Head of caudate nucleus (tissue), 42 donors: ENCODE measurements at regions not wholly inside any gene's neighbourhood (a gene's known extent, or its start where the extent isn't known, plus 50 kb on each side); places are given as distances from the start of the nearest gene placed in this dataset.
A peak's percentile ranks its signal among the peaks of the same experiment; 100 is the strongest.
"Not testable (repeated sequence)": the region's sequence is repeated elsewhere in the genome, so short reads cannot be mapped to it uniquely, and the experiment has no call there.

Source experiments
- DNase-seq, 42 donors: peaks; one replicate each; pipeline versions ENCODE4 v3.0.0 to v3.0.0-alpha.2; 2020 to 2021; ENCODE audit warnings: mixed read lengths in 7 of 42
- intact Hi-C: fragments of 100-400 bp; cut with DNase I; formaldehyde crosslinking; loops from one replicate; pipeline ENCODE4 v1.15.0; 2022

DNA sequence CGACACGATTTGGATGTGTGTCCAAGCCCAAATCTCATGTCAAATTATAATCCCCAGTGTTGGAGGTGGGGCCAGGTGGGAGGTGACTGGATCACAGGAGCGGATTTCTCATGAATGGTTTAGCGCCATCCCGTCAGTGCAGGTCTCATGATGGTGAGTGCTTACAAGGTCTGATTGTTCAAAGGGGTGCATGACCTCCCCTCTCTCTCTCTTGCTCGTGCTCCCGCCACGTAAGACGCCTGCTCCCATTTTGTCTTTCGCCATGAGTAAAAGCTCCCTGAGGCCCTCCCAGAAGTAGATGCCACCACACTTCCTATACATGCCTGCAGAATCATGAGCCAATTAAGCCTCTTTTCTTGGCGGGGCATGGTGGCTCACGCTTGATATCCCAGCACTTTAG, 71.5 kb upstream of the NANOS1 start:
- intact Hi-C loops, result no loop called here
- peak in 4 of 42 donors; percentile 3 to 36 (median 20) for DNase-seq

DNA sequence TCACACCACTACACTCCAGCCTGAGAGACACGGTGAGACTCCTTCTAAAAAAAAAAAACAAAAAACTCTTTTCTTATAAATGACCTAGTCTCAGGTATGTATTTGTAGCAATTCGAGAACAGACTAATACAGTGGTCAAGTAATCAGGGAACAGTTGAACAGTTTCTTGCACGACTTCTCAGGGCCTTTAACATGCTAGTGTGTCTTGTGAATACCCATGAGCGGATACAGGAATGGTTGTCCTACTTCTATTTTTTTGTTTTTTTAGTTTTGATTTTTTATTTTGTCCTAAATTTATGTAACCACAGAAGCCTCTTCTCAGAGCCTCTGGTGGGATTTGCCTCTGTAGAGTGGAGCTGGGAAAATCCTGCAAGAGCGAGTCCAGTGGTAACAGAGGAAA, 71.0 kb upstream of the NANOS1 start:
- intact Hi-C loops, result no loop called here
- DNase-seq, result peak in 3 of 42 donors; percentile 3 to 29 (median 26)

DNA sequence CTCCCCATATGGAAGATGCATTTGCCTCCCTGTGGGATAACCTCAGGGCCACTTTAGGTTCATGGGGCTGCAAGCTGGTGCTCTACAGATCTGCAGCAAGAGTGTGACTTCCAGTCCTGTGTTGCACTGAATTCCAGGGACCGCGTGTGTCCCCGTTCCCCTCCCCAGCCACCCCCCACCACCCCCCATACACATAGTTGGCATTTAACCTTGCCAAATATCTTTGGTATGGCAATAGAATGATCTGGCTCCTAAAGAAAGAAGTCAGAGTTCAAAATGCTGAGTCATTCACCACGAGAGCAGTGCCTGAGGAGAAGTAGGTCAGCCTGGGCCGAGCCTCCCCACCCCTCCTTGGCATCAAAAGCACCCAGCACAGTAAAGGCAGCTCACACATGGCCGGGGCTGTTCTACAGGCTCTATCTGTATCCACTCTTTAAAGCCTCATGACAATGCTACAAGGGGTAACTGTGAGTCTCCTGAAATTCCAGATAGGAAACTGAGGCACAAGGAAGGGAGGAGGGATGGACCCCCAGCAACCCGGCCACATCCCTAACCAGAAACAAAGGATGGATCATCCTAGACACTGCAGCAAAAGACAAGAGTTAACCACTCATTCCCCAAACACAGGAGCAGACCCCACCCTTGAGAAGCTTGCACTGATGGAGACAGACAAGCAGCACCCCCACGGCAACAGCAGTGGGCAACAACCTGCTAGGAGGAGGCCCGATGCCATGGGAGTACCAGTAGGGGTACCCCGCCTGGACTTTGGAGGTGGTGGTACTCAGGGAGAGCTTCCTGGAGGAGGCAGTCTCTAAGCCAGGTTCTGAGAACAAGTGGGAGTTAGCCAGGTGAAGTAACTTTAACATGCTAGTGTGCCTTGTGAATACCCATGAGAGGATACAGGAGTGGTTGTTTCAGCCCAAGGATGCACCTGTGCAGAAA, 70.3 kb upstream of the NANOS1 start:
- intact Hi-C loops, result no loop called here
- DNase-seq, result peak in 15 of 42 donors; percentile 20 to 70 (median 42)

DNA sequence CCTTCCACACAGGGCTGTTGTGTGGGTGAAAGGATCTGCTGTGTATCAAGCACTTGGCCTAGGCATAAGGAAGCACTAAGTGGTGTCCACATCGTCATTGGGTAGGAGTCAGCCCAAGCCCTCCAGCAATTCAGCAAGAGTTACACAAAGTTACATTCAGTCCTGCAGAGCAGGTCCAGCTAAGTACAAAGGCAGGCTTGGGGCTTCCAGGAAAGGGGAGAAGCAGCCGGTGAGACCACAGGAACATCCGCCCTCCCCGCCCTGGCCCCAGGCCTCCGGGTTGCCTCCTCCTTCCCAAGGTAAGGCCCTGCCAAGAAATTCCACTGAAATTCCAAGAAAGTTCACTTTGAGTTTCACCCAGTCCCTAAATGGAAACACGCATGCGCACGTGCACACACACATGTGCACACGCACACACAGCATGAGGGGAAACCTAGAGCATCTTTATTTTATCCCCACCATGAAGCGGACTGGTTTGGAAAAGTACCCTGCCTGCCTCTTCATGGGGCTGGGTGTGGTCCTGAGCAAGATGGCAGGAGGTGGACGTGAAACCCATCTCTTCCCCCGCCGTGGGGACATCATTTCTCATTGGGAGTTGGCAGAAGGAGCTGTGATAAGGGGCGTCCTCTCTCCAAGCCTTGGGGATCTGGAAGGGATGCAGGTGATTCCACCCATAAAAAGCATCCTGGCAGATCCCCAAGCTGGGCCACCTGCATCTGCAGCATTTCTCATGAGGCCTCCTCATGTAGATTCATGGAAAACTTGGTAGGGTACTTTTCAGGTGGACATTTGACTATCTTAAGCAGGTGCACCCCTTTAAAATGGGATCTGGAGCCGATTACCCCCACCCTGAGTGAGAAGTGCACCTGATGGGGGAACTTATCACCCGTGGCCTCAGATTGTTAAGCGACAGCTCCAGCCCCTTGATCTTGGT, 69.1 kb upstream of the NANOS1 start:
- peak in 3 of 42 donors; percentile 6 to 23 (median 13) for DNase-seq
- intact Hi-C loops, result no loop called here

DNA sequence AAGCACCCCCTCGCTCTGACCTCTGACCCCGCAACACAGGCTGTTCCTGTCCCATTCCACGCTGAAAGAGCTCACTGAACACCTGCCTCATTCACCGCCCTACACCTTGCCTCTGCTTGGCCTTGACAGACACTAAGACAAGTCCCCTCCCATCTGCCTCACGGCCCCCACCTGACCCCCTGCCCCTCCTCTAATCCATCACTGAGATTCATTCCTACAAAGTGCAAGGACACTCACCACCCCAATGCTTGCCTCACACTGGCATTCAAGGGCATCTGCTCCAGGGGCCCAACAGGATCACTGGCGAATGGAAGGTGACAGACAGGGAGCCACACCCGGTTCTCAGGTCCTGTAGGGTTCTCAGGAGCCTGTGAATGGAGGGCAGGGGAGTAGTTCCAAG, 68.1 kb upstream of the NANOS1 start:
- intact Hi-C loops, result no loop called here
- DNase-seq, result peak in 1 of 42 donors; percentile 1

DNA sequence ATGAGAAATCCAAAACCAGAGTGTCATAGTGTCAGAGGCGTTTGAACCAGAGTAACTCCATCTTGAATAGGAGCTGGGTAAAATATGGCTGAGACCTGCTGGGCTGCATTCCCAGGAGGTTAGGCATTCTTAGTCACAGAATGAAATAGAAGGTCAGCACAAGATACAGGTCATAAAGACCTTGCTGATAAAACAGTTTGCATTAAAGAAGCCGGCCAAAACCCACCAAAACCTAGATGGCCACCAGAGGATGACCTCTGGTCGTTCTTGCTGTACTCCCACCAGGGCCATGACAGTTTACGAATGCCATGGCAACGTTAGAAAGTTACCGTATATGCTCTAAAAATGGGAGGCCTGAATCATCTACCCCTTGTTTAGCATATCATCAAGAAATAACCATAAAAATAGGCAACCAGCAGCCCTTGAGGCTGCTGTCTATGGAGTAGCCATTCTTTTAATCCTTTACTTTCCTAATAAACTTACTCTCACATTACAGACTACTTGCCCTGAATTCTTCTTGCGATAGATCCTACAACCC, 67.1 kb upstream of the NANOS1 start:
- intact Hi-C loops, result not testable (repeated sequence)
- DNase-seq, result peak in 2 of 42 donors; percentile 1 to 10

DNA sequence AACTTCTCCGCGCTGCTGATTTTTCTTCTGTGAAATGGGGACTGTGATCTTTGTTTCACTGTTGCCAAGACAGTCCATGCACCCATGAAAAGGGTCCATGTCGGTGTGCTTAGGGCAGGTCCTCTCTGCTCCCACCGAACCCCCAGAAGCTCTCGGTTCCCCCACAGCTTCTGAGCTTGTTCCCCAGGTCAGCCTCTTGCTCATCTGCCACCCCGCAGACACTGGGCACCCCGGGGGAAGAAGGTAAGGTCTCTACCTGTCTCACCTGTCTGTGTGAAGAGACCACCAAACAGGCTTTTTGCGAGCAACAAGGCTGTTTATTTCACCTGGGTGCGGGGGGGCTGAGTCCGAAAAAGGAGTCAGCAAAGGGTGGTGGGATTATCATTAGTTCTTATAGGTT, 66.2 kb upstream of the NANOS1 start:
- intact Hi-C loops, result no loop called here
- peak in 2 of 42 donors; percentile 8 to 13 for DNase-seq

DNA sequence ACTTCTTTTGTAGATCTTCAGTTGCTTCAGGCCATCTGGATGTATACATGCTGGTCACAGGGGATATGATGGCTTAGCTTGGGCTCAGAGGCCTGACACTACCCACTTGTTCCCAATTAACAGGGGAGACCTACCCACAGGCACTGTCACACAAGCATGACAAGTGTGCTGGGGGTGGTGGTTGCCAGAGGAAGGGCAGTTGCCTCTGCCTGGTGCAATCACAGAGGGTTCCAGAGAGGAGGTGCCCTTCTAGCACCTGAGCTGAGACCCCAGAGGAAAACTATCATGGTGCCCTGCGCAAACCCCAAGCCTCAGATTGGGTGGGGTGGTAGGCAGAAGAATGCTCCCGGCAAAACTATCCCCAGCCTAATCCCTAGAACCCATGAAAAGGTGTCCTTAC, 65.6 kb upstream of the NANOS1 start:
- intact Hi-C loops, result no loop called here
- peak in 1 of 42 donors; percentile 1 for DNase-seq

DNA sequence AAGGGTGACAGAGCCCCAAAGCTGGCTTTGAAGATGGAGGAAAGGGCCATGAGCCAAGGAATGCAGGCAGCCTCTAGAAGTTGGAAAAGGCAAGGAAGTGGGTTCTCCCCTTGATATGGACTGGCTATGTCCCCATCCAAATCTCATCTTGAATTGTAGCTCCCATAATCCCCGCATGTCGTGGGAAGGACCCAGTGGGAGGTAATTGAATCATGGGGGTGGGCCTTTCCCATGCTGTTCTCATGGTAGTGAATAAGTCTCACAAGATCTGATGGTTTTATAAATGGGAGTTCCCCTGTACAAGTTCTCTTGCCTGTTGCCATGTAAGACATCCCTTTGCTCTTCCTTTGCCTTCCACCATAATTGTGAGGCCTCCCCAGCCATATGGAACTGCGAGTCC, 65.0 kb upstream of the NANOS1 start:
- DNase-seq, intact Hi-C loops: not testable (repeated sequence)

DNA sequence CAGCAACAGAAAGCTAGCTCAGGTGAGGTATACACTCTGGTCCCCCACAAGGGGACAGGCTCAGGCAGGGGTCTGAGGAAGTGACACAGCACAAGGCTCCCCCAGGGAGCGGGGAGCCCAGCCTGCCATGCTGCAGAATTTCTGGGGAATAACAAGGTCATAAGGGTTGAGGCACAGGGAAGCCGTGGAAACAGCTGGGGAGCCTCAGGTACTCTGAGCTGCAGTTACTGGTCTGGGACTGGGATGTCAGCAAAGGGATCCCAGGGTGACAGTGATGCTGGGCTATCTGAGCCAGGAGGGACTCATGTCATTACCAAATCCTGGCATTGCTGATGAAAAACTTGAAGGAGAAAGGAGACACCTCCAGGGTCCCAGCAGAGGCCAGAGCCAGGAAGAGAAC, 64.4 kb upstream of the NANOS1 start:
- intact Hi-C loops, result no loop called here

DNA sequence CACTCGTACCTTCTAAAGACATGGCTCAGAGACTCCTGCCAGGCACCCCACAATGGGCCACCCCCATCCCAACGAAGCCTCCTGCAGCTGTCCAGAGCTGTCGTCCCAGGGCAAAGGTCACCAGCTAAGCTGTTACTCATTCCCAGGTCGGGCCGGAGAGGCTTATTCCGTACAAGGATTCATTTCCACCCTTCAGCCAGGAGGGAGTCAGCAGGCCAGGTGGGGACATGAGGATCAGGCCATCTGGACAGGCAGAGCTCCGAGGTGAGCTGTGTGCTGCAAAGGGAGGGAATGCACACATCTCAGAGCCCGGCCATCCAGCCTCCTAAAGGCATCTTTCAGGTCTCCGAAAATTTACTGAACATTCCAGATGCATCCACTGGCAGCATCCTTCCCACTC, 63.9 kb upstream of the NANOS1 start:
- DNase-seq, result peak in 1 of 42 donors; percentile 13
- intact Hi-C loops, result no loop called here

More for the DNA sequence above, 64.4 kb upstream of the NANOS1 start:
- peak in 1 of 42 donors; percentile 1 for DNase-seq

DNA sequence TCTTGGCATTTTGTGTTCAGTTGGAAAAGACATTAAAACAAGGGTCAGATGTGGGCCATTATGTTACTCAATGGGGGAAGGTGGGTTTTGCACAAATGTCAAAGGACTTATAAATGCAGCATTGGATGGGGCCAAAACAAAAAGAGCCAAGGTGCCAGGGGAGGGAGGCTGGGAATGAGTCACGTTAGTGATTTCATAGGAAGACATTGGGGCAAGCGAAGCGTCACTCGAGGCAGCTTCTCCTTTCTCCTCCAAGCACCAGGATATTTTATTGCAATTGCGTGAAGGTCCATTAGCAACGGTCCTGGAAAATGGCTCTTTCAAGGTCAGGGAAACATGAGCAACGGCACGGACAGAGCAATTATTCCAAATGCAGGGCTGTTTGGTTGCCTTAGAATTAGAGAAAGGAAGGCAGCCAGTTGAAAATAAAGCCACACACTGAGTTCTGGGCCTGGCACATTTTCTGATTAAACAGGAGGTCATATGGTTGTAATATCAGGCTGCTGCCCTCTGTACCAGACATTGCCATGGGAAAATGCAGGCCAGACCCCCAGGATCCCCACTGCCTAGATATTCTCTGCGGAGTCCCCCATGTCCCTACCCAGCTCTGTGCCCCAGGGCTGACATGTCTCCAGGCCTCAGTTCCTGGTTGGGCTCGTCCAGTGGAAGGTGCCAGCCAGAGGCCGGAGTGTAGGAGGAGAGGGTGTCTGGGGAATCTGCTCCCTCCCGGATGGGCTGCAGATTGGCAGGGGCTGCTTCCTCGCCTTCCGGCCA, 63.3 kb upstream of the NANOS1 start:
- DNase-seq, result peak in 2 of 42 donors; percentile 15 to 23
- intact Hi-C loops, result no loop called here

DNA sequence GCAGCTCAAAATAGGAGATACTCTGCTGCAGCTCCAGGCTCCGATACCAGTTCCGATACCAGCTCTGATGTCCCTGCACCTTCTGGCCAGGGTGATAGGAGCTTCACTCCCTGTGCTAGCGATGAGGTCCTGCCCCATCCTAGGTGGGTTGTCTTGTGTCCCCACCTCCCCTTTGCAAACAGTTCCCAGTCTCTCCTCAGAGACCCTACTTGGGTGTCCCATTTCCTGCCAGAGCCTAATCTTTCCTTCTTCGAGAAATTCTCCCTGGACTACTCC, 62.7 kb upstream of the NANOS1 start:
- DNase-seq, result no peak
- intact Hi-C loops, result no loop called here

DNA sequence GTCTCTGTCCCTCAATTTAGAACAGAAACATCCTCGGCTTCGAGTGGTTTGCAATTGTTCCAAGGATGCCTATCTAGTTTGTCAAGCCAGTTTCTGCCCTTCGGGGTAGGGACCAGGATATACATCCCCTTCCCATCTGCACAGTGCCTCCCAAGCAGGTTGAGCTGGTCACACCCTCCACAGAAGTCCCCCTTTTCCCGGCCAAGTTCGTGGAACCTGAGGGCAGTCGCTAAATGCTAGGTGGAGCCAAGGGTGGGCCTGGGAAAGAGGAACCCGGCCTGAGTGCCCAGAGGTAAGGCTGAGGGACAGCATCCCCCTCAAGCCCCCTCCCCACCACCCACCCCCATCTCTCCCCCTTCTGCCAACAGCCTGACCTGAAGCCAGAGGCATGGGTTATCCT, 62.4 kb upstream of the NANOS1 start:
- no peak for DNase-seq
- intact Hi-C loops, result no loop called here

DNA sequence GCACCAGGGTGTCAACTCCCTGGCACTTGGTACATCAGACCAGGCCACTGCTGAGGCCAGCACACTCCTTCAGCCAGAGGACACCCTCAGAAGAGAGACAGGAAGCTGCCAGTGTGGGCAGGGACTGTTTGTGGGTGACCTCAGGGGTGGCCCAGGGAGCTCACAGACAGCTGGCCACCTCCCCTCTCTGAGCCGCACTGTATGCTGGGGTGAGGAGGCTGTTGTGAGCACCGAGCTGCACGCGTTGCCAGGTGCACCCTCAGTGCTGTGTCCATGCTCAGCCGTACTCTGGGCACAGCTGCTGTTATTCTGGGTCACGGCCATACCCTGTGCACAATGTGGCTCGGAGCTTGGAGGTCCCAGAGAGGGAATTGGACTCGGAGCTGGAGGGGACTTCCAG, 61.5 kb upstream of the NANOS1 start:
- no peak for DNase-seq
- intact Hi-C loops, result no loop called here

DNA sequence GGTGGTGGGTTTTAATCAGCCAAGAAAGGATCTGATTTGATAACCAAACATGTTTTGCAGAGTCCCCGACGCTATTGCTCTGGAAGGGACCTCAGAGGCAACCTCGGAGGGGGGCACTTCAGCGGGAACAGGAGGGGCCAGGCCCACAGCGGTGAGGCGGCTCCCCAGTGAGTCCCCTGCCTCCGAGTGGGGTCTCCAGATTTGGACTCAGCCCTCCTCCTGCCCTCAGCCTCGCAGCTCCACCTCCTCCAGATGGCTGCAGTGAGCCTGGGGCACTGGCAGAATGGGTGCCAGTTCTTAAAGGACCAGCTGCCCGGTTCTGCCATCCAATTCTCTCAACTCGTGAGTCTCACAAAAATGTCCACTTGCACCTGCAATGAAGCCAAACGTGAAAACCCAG, 61.0 kb upstream of the NANOS1 start:
- DNase-seq, result no peak

DNA sequence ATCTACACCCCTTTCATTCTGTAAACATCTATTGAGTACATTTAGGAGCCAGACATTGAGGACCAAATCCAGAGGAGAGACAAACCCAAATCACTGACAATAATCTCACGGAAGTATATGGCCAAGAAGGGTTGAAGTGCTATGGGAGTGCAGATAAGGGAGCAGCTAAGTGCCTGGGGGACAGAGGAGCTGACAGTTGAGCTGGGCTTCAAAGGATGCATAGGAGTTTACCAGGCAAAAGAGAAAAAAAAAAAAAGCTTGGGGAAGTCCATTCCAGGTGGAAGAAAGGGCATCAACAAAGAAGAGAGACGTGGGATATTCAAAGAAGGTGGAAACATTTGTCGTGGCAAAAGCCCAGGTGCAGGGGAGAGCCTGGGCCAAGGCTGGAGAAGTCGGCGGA, 60.5 kb upstream of the NANOS1 start:
- intact Hi-C loops, result no loop called here
- DNase-seq, result no peak

More for the DNA sequence above, 61.0 kb upstream of the NANOS1 start:
- intact Hi-C loops, result no loop called here

DNA sequence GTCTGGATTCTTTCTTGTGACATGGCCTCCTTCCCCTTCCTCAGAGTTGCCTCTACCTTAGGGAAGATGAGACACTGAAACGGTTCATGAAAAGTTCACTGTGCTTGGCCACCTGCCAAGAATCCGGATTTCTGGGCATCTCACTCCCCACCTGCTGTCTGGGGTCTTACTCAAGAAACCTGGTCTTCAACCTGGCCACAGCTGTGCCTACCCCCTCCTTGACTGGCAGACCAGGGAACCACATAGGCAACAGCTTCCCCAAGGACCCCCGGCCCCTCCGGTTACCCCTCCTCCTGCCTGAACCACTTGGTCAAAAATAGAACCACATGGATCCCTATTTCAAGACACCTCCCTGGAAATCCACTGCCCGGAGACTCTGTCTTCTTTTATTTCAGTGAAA, 58.7 kb upstream of the NANOS1 start:
- intact Hi-C loops, result no loop called here
- no peak for DNase-seq

DNA sequence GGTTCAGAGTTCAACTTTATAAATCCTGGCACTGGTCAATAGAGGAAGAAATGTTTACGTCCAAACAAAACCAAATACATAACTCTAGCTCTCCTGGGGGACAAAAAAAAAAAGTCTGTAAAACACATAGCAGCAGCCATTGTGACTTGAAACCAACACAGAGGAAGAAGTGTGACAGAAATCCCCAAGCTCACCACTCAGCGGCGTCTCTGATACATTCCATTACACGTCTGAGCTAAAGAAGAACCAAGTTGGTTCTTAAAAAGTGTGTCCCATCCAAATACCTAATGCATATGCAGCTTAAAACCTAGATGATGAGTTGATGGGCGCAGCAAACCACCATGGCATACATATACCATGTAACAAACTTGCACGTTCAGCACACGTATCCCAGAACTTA, 58.3 kb upstream of the NANOS1 start:
- DNase-seq, result no peak
- intact Hi-C loops, result no loop called here
